Right lobe of liver (tissue), 6 donors: ENCODE measurements at regions not wholly inside any gene's neighbourhood (a gene's known extent, or its start where the extent isn't known, plus 50 kb on each side); places are given as distances from the start of the nearest gene placed in this dataset.
"Not testable (repeated sequence)": the region's sequence is repeated elsewhere in the genome, so short reads cannot be mapped to it uniquely, and the experiment has no call there.

Source experiments
- ATAC-seq, 4 donors: fragments of 200-7000 bp; cut with Tn5 transposase; one replicate each; pipeline ENCODE4 v1.9.1; 2020; ENCODE audit warnings: mild to moderate bottlenecking in 4 of 4, moderate library complexity in 4 of 4
- DNase-seq, 3 donors: peaks; one replicate each; pipeline ENCODE4 v3.0.0-alpha.2; 2020
- H3K27ac ChIP-seq, 3 donors: fragments of 200-600 bp; one replicate each; pipeline ENCODE4 v1.8.0; 2022
- H3K27me3 ChIP-seq, 2 donors: fragments of 200-600 bp; one replicate each; pipeline ENCODE4 v1.8.0; 2022
- H3K36me3 ChIP-seq, 4 donors: fragments of 200-600 bp; sonication (generic) in 1 of 4; one replicate each; pipeline versions ENCODE4 v1.5.1 to v1.8.0; 2017 to 2022; ENCODE audit warnings: control low read depth in 1 of 4
- H3K4me1 ChIP-seq, 4 donors: fragments of 200-600 bp; sonication (generic) in 1 of 4; one replicate each; pipeline versions ENCODE4 v1.5.1 to v1.8.0; 2017 to 2022; ENCODE audit warnings: control low read depth in 1 of 4
- H3K4me3 ChIP-seq, 3 donors: fragments of 200-600 bp; one replicate each; pipeline ENCODE4 v1.8.0; 2022
- H3K9me3 ChIP-seq, 4 donors: fragments of 200-600 bp; sonication (generic) in 1 of 4; one replicate each; pipeline versions ENCODE4 v1.5.1 to v1.8.0; 2017 to 2022; ENCODE audit warnings: control low read depth in 1 of 4
- POLR2A ChIP-seq: fragments of 450-650 bp; IDR thresholded peaks from one replicate; pipeline ENCODE4 v1.6.1; 2017; ENCODE audit warnings: antibody characterized with exemption, mild to moderate bottlenecking
- WGBS: methylation state at CpG from one replicate; pipeline ENCODE4 v1.1.6; 2018; ENCODE audit warnings: low coverage, low lambda C conversion rate; ENCODE audit not compliant: insufficient coverage; ENCODE audit errors: missing lambda C conversion rate; 5-methylcytosine and 5-hydroxymethylcytosine counted together
- intact Hi-C, 2 donors: fragments of 100-400 bp; cut with DNase I; formaldehyde crosslinking; loops; one replicate each; pipeline versions ENCODE4 v1.11.2 to v1.14.1; 2022
- TF ChIP-seq, protein P1 (sequence below), 4 donors: fragments of 200-600 bp in 3 of 4; fragments of 450-650 bp in 1 of 4; IDR thresholded peaks; one replicate each; pipeline versions ENCODE4 v1.5.1 to v1.8.0; 2016 to 2022; ENCODE audit warnings: antibody characterized with exemption in 4 of 4, mild to moderate bottlenecking in 2 of 4
- donor health status: DM: no; HTN: yes; CAD: no.
- donor health status: DM: no; HTN: no; CAD: no.
- donor health status: DM: no; HTN: no; CAD: no.
- donor health status: DM: no; HTN: yes; CAD: no.
- donor health status: DM: no; HTN: yes; CAD: no.

GRCh38 chr9:26613851-26614350, 278.7 kb downstream of the CAAP1 start:
- ATAC-seq, intact Hi-C loops, H3K27ac ChIP-seq, DNase-seq, H3K4me1 ChIP-seq, H3K27me3 ChIP-seq, H3K4me3 ChIP-seq, H3K36me3 ChIP-seq, H3K9me3 ChIP-seq: not testable (repeated sequence)
- TF ChIP-seq, protein P1, sequence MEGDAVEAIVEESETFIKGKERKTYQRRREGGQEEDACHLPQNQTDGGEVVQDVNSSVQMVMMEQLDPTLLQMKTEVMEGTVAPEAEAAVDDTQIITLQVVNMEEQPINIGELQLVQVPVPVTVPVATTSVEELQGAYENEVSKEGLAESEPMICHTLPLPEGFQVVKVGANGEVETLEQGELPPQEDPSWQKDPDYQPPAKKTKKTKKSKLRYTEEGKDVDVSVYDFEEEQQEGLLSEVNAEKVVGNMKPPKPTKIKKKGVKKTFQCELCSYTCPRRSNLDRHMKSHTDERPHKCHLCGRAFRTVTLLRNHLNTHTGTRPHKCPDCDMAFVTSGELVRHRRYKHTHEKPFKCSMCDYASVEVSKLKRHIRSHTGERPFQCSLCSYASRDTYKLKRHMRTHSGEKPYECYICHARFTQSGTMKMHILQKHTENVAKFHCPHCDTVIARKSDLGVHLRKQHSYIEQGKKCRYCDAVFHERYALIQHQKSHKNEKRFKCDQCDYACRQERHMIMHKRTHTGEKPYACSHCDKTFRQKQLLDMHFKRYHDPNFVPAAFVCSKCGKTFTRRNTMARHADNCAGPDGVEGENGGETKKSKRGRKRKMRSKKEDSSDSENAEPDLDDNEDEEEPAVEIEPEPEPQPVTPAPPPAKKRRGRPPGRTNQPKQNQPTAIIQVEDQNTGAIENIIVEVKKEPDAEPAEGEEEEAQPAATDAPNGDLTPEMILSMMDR (IDR thresholded peaks at IDR 0.05): peak in 3 of 4 donors; percentile 20 to 37 (median 33)
- 61% methylated on average over 7 of the region's 12 CpGs for WGBS

DNA sequence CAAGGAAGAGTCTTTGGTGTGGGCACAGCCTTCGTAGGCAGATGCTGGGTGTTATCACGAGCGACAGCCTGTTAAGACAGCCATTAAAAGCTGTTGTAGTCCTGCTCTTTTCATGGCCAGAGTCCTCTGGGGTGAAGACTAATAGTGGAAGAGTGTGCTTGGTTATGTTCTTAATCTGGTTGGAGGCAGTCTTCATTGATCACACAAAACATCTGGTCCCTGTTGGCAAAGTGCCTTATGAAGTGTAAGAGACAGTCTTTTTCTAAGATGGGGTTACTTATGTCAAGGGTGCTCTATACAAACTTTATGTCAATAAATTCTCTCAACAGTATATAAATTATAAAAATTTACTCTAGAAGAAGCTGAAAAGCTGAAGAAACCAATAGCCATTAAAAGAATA, 280.4 kb downstream of the CAAP1 start:
- 58% methylated on average over 3 of the region's 3 CpGs for WGBS
- ATAC-seq (no peak), DNase-seq (no peak)

GRCh38 chr9:26606756-26607155, 285.8 kb downstream of the CAAP1 start:
- Histone ChIP-seq H3K36me3 (no peaks in the 10 kb centered on the region), H3K27ac (no peak overlapping the region), H3K9me3 (no peaks in the 10 kb centered on the region), H3K4me1 (no peaks in the 10 kb centered on the region), H3K4me3 (no peak overlapping the region), H3K27me3 (no peaks in the 10 kb centered on the region)
- ATAC-seq (no peak), DNase-seq (no peak)
- WGBS: 32% methylated on average over 1 of the region's 1 CpG
- intact Hi-C loops: no loop called here
- no peak for TF ChIP-seq POLR2A
- TF ChIP-seq, protein P1 (IDR thresholded peaks at IDR 0.05): no peak

More for the DNA sequence above, 280.4 kb downstream of the CAAP1 start:
- H3K27me3 ChIP-seq: no peaks in the 10 kb centered on the region
- H3K9me3 ChIP-seq: no peaks in the 10 kb centered on the region
- no peak for TF ChIP-seq POLR2A
- TF ChIP-seq, protein P1 (IDR thresholded peaks at IDR 0.05): no peak
- no peak overlapping the region for H3K4me3 ChIP-seq
- H3K36me3 ChIP-seq: no peaks in the 10 kb centered on the region
- no peaks in the 10 kb centered on the region for H3K4me1 ChIP-seq
- no peak overlapping the region for H3K27ac ChIP-seq
- intact Hi-C loops: no loop called here

DNA sequence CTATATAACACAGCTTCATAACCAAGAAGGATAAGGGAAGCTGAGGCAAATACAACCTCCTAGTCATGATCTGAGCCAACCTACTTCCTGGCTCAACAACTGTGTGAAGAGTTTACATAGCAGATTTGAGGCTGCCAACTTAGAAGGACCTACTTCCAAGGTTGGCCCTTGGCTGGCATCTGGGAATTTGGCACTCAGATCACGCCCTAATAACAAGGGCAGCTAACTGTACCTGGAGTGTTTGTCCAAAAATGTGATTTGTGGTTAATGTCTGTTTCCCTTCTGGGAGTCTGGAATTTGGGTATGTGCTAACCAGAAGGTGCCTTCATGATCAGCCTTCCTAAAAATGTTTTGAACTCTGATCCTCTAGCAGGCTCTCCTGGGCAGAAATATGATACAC, 287.2 kb downstream of the CAAP1 start:
- Histone ChIP-seq H3K4me1 (no peaks in the 10 kb centered on the region), H3K27ac (no peak overlapping the region), H3K27me3 (no peaks in the 10 kb centered on the region), H3K36me3 (no peaks in the 10 kb centered on the region), H3K4me3 (no peak overlapping the region), H3K9me3 (no peaks in the 10 kb centered on the region)
- ATAC-seq (no peak), DNase-seq (no peak)
- TF ChIP-seq, protein P1 (IDR thresholded peaks at IDR 0.05): no peak
- TF ChIP-seq POLR2A: no peak
- 25% methylated on average over 1 of the region's 1 CpG for WGBS
- intact Hi-C loops: no loop called here
